DND-41 (cell line): ENCODE measurements at regions not wholly inside any gene's neighbourhood (a gene's known extent, or its start where the extent isn't known, plus 50 kb on each side); places are given as distances from the start of the nearest gene placed in this dataset.

ENCODE experiments used
- ATAC-seq: fragments of 200-7000 bp; cut with Tn5 transposase; 3 replicates; pipeline ENCODE4 v1.9.1; 2021; ENCODE audit warnings: low read depth; ENCODE audit not compliant: insufficient read depth
- DNase-seq: peaks from one replicate; pipeline ENCODE4 v3.0.0-alpha.2; 2020
- H2AFZ ChIP-seq: 2 replicates; pipeline ENCODE4 v1.6.0; 2012; ENCODE audit warnings: low read depth, low read length
- H3K27ac ChIP-seq: 2 replicates; pipeline ENCODE4 v1.5.1; 2012; ENCODE audit warnings: low read length, inconsistent platforms
- H3K27me3 ChIP-seq: fragments of 200-600 bp; sonication (generic); 2 replicates; pipeline ENCODE4 v1.6.0; 2012; ENCODE audit warnings: low read length, mild to moderate bottlenecking, inconsistent platforms; ENCODE audit not compliant: insufficient read depth, poor library complexity
- H3K36me3 ChIP-seq: 2 replicates; pipeline ENCODE4 v1.5.1; 2012; ENCODE audit warnings: low read length, inconsistent platforms; ENCODE audit not compliant: insufficient read depth
- H3K4me1 ChIP-seq: 2 replicates; pipeline ENCODE4 v1.5.1; 2012; ENCODE audit warnings: mild to moderate bottlenecking, low read length; ENCODE audit not compliant: insufficient read depth
- H3K4me2 ChIP-seq: 2 replicates; pipeline ENCODE4 v1.6.0; 2012; ENCODE audit warnings: mild to moderate bottlenecking, moderate library complexity, low read length, inconsistent platforms; ENCODE audit not compliant: insufficient read depth
- H3K4me3 ChIP-seq, 2 experiments: fragments of 200-600 bp in 1 of 2; shearing (Covaris generic) in 1 of 2; 2 replicates each; pipeline ENCODE4 v1.5.1; 2012 to 2016; ENCODE audit warnings: inconsistent platforms in 2 of 2, low read length in 2 of 2, mild to moderate bottlenecking in 2 of 2, low read depth in 1 of 2, moderate library complexity in 1 of 2
- H3K79me2 ChIP-seq: 2 replicates; pipeline ENCODE4 v1.6.0; 2012; ENCODE audit warnings: low read length, inconsistent platforms; ENCODE audit not compliant: insufficient read depth
- H3K9ac ChIP-seq: 2 replicates; pipeline ENCODE4 v1.6.0; 2012; ENCODE audit warnings: low read depth, mild to moderate bottlenecking, inconsistent platforms, low read length, moderate library complexity
- H3K9me3 ChIP-seq: 2 replicates; pipeline ENCODE4 v1.5.1; 2012; ENCODE audit warnings: low read length, moderate library complexity, mild to moderate bottlenecking, inconsistent platforms; ENCODE audit not compliant: insufficient read depth, severe bottlenecking
- H4K20me1 ChIP-seq: 2 replicates; pipeline ENCODE4 v1.6.0; 2012; ENCODE audit warnings: low read length; ENCODE audit not compliant: insufficient read depth
- CTCF ChIP-seq: IDR thresholded peaks from 2 replicates; pipeline ENCODE4 v1.5.1; 2012; ENCODE audit warnings: borderline replicate concordance, low read length, moderate library complexity, mild to moderate bottlenecking; ENCODE audit not compliant: poor library complexity, severe bottlenecking; ENCODE audit errors: extremely low read depth
- EZH2 ChIP-seq: IDR thresholded peaks from 3 replicates; pipeline ENCODE4 v1.6.1; 2012; ENCODE audit warnings: borderline replicate concordance, low read depth, mild to moderate bottlenecking, moderate library complexity, low read length, inconsistent platforms; ENCODE audit not compliant: severe bottlenecking

GRCh38 chr13:65540175-65540574 is 1690.0 kb downstream of the PCDH9 start:
- DNase-seq (no peak), ATAC-seq (no peak)
- Histone ChIP-seq H3K79me2 (no peaks in the 10 kb centered on the region), H3K9ac (no peak overlapping the region), H3K36me3 (no peaks in the 10 kb centered on the region), H2AFZ (no peak overlapping the region), H3K4me2 (no peak overlapping the region), H3K9me3 (no peaks in the 10 kb centered on the region), H3K27me3 (no peaks in the 10 kb centered on the region), H4K20me1 (no peaks in the 10 kb centered on the region), H3K4me1 (no peaks in the 10 kb centered on the region), H3K27ac (no peak overlapping the region), H3K4me3 (no peak overlapping the region)
- TF ChIP-seq CTCF (no peak), EZH2 (no peak)

- ATAC-seq (no peak), DNase-seq (no peak)
- H3K27me3 ChIP-seq = no peaks in the 10 kb centered on the region
- H3K36me3 ChIP-seq = no peaks in the 10 kb centered on the region
- no peaks in the 10 kb centered on the region for H3K9me3 ChIP-seq
- TF ChIP-seq CTCF = no peak
- TF ChIP-seq EZH2 = no peak
- H2AFZ ChIP-seq = no peak overlapping the region
- no peaks in the 10 kb centered on the region for H4K20me1 ChIP-seq
- no peak overlapping the region for H3K4me3 ChIP-seq
- no peak overlapping the region for H3K9ac ChIP-seq
- no peak overlapping the region for H3K4me2 ChIP-seq
- no peaks in the 10 kb centered on the region for H3K4me1 ChIP-seq
- H3K79me2 ChIP-seq = no peaks in the 10 kb centered on the region
- no peak overlapping the region for H3K27ac ChIP-seq
Measured at GRCh38 chr13:65535370-65535769, 1694.8 kb downstream of the PCDH9 start.

DNA sequence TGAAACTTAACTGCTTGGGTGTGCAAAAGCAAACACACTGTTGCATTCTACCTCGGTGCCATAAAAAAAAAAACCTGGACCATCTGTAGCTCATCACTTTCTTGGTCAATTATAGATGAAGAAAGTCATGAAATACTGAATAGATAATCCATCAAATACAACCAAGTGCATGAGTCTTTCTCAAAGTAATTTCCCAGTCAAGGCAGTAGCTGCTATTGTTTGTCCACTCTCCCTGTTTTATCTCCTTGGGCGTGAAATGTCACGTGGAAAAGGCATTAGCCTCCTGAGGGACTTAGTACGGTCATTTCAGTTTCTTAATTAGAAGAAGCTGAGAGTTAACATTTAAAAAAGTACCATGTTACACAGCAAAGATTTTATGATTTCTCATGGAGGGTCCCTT is 1697.9 kb downstream of the PCDH9 start:
- H3K4me2 ChIP-seq = no peak overlapping the region
- H3K4me3 ChIP-seq = no peak overlapping the region
- DNase-seq = no peak
- TF ChIP-seq EZH2 = no peak
- TF ChIP-seq CTCF = no peak
- H2AFZ ChIP-seq = no peak overlapping the region
- H3K36me3 ChIP-seq = no peaks in the 10 kb centered on the region
- H3K79me2 ChIP-seq = no peaks in the 10 kb centered on the region
- H3K27ac ChIP-seq = no peak overlapping the region
- H4K20me1 ChIP-seq = no peaks in the 10 kb centered on the region
- no peaks in the 10 kb centered on the region for H3K9me3 ChIP-seq
- ATAC-seq = no peak
- no peaks in the 10 kb centered on the region for H3K4me1 ChIP-seq
- no peaks in the 10 kb centered on the region for H3K27me3 ChIP-seq
- H3K9ac ChIP-seq = no peak overlapping the region

GRCh38 chr13:65530688-65531087 is 1699.4 kb downstream of the PCDH9 start:
- H3K4me3 ChIP-seq = no peak overlapping the region
- H3K27me3 ChIP-seq = no peaks in the 10 kb centered on the region
- no peak overlapping the region for H3K4me2 ChIP-seq
- no peak for TF ChIP-seq EZH2
- no peak for TF ChIP-seq CTCF
- no peaks in the 10 kb centered on the region for H3K4me1 ChIP-seq
- H3K9ac ChIP-seq = no peak overlapping the region
- no peaks in the 10 kb centered on the region for H3K36me3 ChIP-seq
- H2AFZ ChIP-seq = no peak overlapping the region
- no peaks in the 10 kb centered on the region for H3K79me2 ChIP-seq
- no peaks in the 10 kb centered on the region for H4K20me1 ChIP-seq
- H3K9me3 ChIP-seq = no peaks in the 10 kb centered on the region
- H3K27ac ChIP-seq = no peak overlapping the region
- ATAC-seq (no peak), DNase-seq (no peak)
